Vagina (tissue), 2 donors: ENCODE measurements at regions not wholly inside any gene's neighbourhood (a gene's known extent, or its start where the extent isn't known, plus 50 kb on each side); places are given as distances from the start of the nearest gene placed in this dataset.

Experiments used
- DNase-seq, 2 donors: peaks; one replicate each; pipeline ENCODE4 v3.0.0-alpha.2; 2017; ENCODE audit errors: extremely low spot score in 2 of 2
- H3K27ac ChIP-seq: fragments of 200-600 bp; sonication (generic); one replicate; pipeline ENCODE4 v1.5.1; 2019
- H3K27me3 ChIP-seq: fragments of 200-600 bp; sonication (generic); one replicate; pipeline ENCODE4 v1.5.1; 2019
- H3K36me3 ChIP-seq, 2 donors: fragments of 200-600 bp; sonication (generic); one replicate each; pipeline ENCODE4 v1.5.1; 2017 to 2019
- H3K4me1 ChIP-seq: fragments of 200-600 bp; sonication (generic); one replicate; pipeline ENCODE4 v1.5.1; 2019
- H3K4me3 ChIP-seq, 2 donors: fragments of 200-600 bp; sonication (generic); 1 replicate in 1 of 2; 2 replicates in 1 of 2; pipeline ENCODE4 v1.5.1; 2016 to 2019
- H3K9me3 ChIP-seq: fragments of 200-600 bp; sonication (generic); one replicate; pipeline ENCODE4 v1.5.1; 2019
- POLR2A ChIP-seq, 2 donors: fragments of 450-650 bp; IDR thresholded peaks; one replicate each; pipeline ENCODE4 v1.6.1; 2017; ENCODE audit warnings: antibody characterized with exemption in 2 of 2, mild to moderate bottlenecking in 2 of 2, moderate library complexity in 2 of 2
- POLR2AphosphoS5 ChIP-seq, 2 donors: sonication (generic); formaldehyde crosslinking; IDR thresholded peaks; one replicate each; pipeline ENCODE4 v1.9.0; 2017; ENCODE audit warnings: antibody characterized with exemption in 2 of 2, mild to moderate bottlenecking in 2 of 2, low read depth in 1 of 2; ENCODE audit not compliant: insufficient read depth in 1 of 2
- intact Hi-C: fragments of 100-400 bp; cut with DNase I; formaldehyde crosslinking; loops from one replicate; pipeline ENCODE4 v1.15.1; 2023
- TF ChIP-seq, protein P1 (sequence below), 3 experiments: fragments of 450-650 bp in 2 of 3; fragments of 200-600 bp in 1 of 3; sonication (generic) in 1 of 3; IDR thresholded peaks; one replicate each; pipeline ENCODE4 v1.5.1; 2017 to 2019; ENCODE audit warnings: antibody characterized with exemption in 3 of 3, mild to moderate bottlenecking in 2 of 3, moderate library complexity in 2 of 3

DNA sequence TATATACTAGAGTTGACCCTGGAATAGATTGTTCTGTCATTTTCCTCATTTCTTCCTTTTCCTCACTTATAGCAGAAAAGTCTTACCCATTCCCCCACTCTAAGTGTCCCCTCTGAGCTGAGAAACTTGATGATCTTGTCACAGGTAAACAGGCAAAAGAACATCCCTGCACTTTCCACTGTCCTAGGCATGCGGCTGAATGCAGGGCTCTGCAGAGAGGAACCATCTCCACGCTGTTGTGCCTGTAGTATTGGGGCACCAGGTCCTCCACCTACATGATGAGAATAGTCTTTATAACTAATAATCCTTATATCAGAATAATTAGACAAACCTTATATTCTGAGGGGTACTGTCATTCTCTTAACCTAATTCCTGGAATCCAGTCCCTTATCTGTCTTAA is 211.3 kb downstream of the RBM26 start:
- TF ChIP-seq POLR2A (IDR thresholded peaks at IDR 0.05) (no peak), POLR2AphosphoS5 (IDR thresholded peaks at IDR 0.05; ENCODE audit: insufficient read depth in 1 of 2, low read depth in 1 of 2) (no peak)
- TF ChIP-seq, protein P1, sequence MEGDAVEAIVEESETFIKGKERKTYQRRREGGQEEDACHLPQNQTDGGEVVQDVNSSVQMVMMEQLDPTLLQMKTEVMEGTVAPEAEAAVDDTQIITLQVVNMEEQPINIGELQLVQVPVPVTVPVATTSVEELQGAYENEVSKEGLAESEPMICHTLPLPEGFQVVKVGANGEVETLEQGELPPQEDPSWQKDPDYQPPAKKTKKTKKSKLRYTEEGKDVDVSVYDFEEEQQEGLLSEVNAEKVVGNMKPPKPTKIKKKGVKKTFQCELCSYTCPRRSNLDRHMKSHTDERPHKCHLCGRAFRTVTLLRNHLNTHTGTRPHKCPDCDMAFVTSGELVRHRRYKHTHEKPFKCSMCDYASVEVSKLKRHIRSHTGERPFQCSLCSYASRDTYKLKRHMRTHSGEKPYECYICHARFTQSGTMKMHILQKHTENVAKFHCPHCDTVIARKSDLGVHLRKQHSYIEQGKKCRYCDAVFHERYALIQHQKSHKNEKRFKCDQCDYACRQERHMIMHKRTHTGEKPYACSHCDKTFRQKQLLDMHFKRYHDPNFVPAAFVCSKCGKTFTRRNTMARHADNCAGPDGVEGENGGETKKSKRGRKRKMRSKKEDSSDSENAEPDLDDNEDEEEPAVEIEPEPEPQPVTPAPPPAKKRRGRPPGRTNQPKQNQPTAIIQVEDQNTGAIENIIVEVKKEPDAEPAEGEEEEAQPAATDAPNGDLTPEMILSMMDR (IDR thresholded peaks at IDR 0.05): no peak
- intact Hi-C loops: no loop called here
- DNase-seq: no peak
- H3K4me3 ChIP-seq: no peak overlapping the region
- H3K9me3 ChIP-seq: no peaks in the 10 kb centered on the region
- H3K27me3 ChIP-seq: no peaks in the 10 kb centered on the region
- no peak overlapping the region for H3K27ac ChIP-seq
- no peaks in the 10 kb centered on the region for H3K36me3 ChIP-seq
- no peaks in the 10 kb centered on the region for H3K4me1 ChIP-seq

DNA sequence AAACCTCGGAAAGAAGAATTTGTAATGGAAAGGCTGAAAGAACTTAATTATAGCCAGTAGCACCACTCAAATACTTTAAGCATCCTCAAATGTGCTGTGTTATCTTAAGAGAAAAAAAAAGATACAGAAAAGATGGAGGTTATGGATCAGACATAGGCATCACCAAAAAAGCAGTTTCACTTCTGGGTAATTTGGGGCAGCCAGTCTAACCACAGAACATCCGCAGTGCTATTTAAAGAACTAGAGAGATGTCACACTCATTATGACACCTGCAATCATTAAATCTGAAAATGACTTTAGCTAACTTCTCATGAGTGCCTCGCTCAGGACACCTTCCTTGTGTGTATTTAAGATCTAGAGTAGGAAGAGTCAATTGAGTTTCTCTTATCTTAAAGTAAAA is 211.8 kb downstream of the RBM26 start:
- TF ChIP-seq, protein P1 (IDR thresholded peaks at IDR 0.05): no peak
- TF ChIP-seq POLR2AphosphoS5 (IDR thresholded peaks at IDR 0.05; ENCODE audit: insufficient read depth in 1 of 2, low read depth in 1 of 2): no peak
- no peak for TF ChIP-seq POLR2A (IDR thresholded peaks at IDR 0.05)
- Histone ChIP-seq H3K36me3 (no peaks in the 10 kb centered on the region), H3K9me3 (no peaks in the 10 kb centered on the region), H3K4me1 (no peaks in the 10 kb centered on the region), H3K27ac (no peak overlapping the region), H3K27me3 (no peaks in the 10 kb centered on the region), H3K4me3 (no peak overlapping the region)
- no peak for DNase-seq
- intact Hi-C loops: no loop called here

DNA sequence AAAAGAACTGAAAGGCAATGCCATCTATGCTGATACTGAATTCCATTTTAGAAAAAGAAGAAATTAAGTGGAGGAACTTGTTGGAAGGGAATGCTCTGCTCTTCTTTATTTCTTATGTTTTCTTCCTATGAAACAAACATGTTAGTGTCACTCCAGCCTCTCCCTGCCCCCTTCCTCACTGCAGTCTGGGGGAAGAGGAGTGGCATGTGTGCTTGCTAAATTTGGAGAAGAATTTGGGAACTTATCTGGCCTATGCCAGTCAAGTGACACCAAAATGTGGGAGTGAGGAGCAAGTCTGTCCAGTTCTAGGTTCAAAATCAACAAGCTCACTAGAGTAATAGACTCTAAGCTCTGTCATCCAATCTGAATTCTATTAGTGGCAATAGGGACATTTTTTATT is 214.6 kb downstream of the RBM26 start:
- Histone ChIP-seq H3K27ac (no peak overlapping the region), H3K36me3 (no peaks in the 10 kb centered on the region), H3K27me3 (no peaks in the 10 kb centered on the region), H3K4me3 (no peak overlapping the region), H3K4me1 (no peaks in the 10 kb centered on the region), H3K9me3 (no peaks in the 10 kb centered on the region)
- TF ChIP-seq POLR2AphosphoS5 (IDR thresholded peaks at IDR 0.05; ENCODE audit: insufficient read depth in 1 of 2, low read depth in 1 of 2) (no peak), POLR2A (IDR thresholded peaks at IDR 0.05) (no peak)
- TF ChIP-seq, protein P1 (IDR thresholded peaks at IDR 0.05): no peak
- intact Hi-C loops: no loop called here
- no peak for DNase-seq

DNA sequence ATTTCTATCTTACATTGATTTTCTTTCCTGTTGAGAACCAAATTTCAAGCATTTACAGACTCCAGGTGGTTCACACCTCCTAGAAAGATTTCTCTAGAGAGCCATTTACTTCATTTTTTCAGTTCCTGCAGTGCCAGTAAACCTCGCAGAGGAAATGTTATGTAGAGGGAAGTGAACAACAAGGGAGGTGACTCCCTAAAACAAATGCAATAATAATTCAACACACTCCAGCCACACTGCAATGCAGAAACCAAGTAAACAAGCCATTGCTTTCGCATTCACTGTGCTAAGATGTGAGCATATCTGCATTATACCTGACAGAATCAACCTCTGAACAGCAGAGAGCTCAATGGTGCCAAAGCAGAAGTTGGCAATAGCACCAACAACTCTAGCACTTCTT is 215.1 kb downstream of the RBM26 start:
- H3K27ac ChIP-seq: no peak overlapping the region
- intact Hi-C loops: no loop called here
- H3K27me3 ChIP-seq: no peaks in the 10 kb centered on the region
- H3K4me1 ChIP-seq: no peaks in the 10 kb centered on the region
- DNase-seq: no peak
- no peaks in the 10 kb centered on the region for H3K9me3 ChIP-seq
- H3K36me3 ChIP-seq: no peaks in the 10 kb centered on the region
- TF ChIP-seq POLR2A (IDR thresholded peaks at IDR 0.05): no peak
- no peak overlapping the region for H3K4me3 ChIP-seq

DNA sequence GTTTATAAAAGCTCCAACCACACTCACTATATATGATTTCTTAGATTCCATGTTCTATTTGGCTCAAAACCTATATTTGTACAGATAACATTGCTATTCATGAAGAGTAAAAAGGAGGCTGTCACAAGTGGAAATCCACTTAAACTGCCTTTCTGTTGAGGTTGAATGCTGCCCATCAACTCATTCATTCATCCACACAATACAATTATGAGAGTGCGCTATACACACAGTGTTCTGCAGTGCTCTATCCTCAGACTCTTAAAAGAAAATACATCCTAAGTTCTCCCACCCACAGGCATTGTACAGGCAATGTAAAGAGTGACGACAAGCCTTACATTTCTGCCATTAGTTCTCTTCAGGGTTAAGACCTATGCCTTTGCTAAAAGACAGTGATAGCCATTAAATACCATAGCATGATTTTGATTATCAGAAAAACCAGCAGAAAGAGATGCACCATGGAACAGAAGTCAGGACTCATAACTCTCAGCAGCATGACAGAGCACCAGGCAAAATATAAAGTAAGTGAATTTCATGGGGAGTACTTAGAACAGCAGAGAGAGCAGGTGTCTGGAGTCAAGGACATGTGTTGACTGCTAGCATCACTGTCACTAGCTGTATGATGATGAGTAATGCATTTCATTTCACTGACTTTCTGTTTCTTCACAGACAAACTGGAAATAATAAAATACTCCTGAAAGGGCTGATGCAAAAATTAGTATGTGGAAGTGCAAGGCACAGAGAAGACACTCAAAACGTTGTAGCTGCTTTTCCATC is 218.0 kb downstream of the RBM26 start:
- no peaks in the 10 kb centered on the region for H3K4me1 ChIP-seq
- TF ChIP-seq, protein P1 (IDR thresholded peaks at IDR 0.05): no peak
- TF ChIP-seq POLR2AphosphoS5 (IDR thresholded peaks at IDR 0.05; ENCODE audit: insufficient read depth in 1 of 2, low read depth in 1 of 2) (no peak), POLR2A (IDR thresholded peaks at IDR 0.05) (no peak)
- no peak overlapping the region for H3K4me3 ChIP-seq
- intact Hi-C loops: no loop called here
- H3K27ac ChIP-seq: no peak overlapping the region
- H3K36me3 ChIP-seq: no peaks in the 10 kb centered on the region
- no peak for DNase-seq
- no peaks in the 10 kb centered on the region for H3K27me3 ChIP-seq
- H3K9me3 ChIP-seq: no peaks in the 10 kb centered on the region
